Left ventricle myocardium superior (tissue), 1 donor: ENCODE measurements at regions not wholly inside any gene's neighbourhood (a gene's known extent, or its start where the extent isn't known, plus 50 kb on each side); places are given as distances from the start of the nearest gene placed in this dataset.
"Not testable (repeated sequence)": the region's sequence is repeated elsewhere in the genome, so short reads cannot be mapped to it uniquely, and the experiment has no call there.

Source experiments
- ATAC-seq: fragments of 200-7000 bp; cut with Tn5 transposase; one replicate; pipeline ENCODE4 v1.9.1; 2020; ENCODE audit warnings: mild to moderate bottlenecking, moderate library complexity
- DNase-seq: peaks from one replicate; pipeline ENCODE4 v3.0.0-alpha.2; 2020
- intact Hi-C: fragments of 100-400 bp; cut with micrococcal nuclease; formaldehyde crosslinking; loops from one replicate; pipeline ENCODE4 v1.11.0; 2022
- donor health status: DM: no; HTN: yes; CAD: no; lungs with severe emphysema.

DNA sequence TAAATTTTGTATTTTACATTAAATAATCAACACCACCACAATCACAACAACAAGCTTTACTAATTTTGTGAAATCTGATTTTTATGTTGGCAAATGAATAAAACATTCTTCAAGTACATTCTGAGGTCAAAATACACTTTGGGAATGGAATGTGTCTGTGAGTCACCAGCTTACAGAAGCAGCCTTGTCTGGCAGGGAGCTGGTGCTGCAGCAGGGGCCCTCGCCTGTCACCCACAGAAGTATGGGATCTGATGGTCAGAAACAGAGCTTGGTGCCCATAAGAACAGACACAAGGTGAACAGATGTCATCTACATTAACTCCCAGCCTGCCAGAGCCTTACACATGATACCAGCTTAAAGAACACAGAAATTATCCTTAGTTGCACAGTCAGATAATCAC is 496.9 kb downstream of the CCSER2 start:
- intact Hi-C loops = no loop called here
- ATAC-seq = peak; percentile 90
- peak; percentile 56 for DNase-seq

DNA sequence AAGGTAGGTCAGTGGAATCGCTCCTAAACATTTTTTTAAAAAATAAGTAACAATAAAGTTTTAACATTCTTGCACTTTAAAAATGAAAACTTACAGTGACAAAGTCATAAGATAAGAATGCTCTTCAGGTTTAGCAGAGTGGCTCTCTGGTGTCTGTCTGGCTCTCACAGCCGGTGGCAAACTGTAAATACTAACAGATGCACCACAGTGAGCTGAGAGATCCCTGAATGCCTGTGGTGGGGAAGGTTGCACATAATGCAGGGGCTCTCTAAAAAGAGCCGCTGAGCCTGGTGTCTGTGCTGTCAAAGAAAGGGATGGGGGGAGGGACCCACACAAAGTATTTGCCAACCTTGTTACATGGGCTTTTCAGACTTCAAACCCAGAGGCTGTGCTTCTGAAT is 498.3 kb downstream of the CCSER2 start:
- peak; percentile 31 for ATAC-seq
- intact Hi-C loops = no loop called here
- no peak for DNase-seq

DNA sequence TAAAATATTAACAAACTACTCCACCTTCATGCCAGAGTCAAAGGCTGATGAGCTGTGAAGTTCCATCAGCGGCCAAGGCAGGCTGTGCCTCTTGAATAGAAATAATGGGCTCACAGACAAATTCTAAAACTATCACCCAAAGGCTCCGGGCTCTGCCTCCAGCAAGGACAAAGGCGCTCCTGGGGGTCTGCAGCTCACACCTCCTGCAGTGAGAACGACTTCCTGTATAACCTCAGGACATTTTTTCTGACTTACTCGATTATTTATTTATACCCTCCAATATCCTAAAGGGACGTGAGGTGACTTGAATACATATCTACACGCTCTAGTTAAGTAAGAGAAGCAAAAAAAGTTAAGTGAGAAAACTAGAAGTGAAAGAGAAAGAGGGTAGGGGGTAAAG is 500.7 kb downstream of the CCSER2 start:
- ATAC-seq = no peak
- intact Hi-C loops = no loop called here
- no peak for DNase-seq

DNA sequence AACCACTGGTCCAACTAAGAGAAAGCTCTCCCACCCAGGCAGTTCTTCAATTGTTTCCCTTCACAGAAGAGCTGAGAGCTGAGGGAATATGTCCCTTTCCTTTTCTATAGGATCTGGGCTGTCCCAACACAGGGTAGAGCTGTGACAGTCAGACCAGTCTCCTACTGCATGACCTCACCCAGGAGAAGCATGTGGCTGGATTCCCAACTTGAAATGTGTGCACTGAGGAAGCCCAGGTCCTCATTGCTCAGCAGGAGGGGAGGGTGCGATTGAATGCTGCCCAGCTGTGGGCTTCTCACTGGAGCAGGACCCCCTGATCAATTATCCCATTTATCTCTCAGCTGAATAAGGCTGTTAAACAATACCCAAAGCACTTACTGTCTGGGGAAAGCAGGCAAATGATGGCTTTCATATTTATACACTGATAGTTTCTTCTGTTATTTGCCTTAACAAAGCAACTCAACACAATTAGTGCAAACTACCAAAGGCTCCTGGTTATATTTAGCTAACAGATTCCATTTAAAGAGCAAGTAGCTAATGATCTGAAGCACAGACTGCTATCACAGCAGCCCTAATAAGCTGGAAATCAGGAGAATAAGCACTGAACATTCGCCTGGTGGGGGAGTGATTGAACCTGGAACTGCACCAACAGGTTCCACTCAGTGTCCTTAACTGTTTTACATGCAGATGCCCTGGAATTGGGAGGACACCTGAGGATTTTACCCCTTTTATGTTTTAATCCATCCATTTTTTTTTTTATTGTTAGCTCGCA is 508.8 kb downstream of the CCSER2 start:
- DNase-seq (peak; percentile 55), ATAC-seq (peak; percentile 96)
- intact Hi-C loops = no loop called here

DNA sequence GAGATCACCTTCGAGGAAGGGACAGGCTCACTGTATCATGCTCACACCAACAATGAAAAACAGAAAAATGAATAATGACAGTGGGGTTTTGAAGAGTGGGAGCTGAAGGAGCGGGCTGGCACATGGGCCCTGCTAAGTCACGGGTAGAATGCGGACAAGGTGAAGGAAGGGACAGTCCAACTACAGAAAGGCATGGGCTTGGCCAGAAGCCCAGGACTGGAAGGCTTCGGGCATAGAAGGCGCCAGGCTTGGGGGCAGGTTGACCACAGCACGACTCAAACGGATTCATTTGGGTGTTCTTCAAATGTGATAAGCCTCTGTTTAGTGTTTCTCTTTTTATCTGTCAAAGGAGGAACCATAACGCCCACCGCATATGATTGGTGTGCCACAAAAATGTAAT is 509.5 kb downstream of the CCSER2 start:
- DNase-seq (peak; percentile 83), ATAC-seq (peak; percentile 94)
- intact Hi-C loops = no loop called here

DNA sequence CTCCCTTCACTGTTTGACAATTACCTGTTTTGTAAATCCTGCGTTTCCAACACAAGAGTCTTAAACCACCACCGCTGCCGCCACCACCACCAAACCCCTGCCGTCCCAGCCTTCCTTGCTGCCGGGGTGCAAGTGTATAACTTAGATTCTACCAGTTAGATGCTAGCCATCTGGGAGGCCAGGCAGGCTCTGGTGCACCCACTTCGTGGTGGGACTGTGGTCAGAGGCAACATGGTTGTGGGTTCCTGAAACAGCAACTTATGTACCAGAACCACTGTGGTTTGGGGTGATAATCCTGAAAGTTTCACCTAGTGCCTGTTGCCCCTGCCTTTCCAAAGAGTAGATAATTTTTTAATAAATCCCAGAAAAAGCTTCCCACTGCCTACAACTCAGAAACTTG is 510.5 kb downstream of the CCSER2 start:
- intact Hi-C loops = no loop called here
- ATAC-seq (no peak), DNase-seq (no peak)

DNA sequence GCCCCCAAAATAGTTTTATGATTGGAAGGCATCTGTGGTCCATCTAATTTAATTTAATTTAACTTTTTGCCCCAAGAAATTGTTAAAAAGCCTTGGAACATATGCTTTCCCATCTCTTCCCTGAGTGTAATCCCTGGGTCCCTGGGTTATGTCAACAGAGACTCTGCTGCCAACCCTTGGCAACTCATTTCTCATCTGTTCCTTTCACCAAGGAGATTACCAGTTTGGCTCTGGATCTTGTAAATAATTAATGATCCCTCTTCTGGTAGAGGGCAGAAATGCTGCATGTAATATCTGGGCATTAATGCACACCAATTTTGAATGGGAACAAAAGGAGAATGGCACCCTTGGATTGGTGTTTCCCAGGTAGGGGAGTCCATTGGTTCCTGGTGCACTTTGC is 514.2 kb downstream of the CCSER2 start:
- intact Hi-C loops = no loop called here
- DNase-seq = no peak
- peak; percentile 36 for ATAC-seq

DNA sequence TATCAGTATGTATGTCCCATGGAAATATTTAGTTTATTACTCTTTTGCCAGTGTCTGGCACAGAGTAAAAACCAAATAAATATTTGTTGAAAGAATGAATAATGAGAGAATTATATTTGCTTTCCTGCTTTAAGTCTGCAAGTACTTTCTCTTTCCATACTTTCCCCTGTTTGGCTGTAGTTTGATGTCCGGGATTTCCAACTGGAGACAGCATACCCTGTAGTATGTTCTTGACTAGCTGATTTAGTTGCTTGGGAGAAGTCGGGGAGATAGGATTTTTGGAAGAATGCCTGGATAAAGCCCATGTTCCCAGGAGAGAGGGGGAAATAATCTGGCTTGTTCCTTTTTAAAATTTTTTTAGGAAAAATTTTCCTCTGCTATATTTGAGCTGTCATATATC is 516.1 kb downstream of the CCSER2 start:
- intact Hi-C loops = no loop called here
- ATAC-seq = no peak
- DNase-seq = no peak

DNA sequence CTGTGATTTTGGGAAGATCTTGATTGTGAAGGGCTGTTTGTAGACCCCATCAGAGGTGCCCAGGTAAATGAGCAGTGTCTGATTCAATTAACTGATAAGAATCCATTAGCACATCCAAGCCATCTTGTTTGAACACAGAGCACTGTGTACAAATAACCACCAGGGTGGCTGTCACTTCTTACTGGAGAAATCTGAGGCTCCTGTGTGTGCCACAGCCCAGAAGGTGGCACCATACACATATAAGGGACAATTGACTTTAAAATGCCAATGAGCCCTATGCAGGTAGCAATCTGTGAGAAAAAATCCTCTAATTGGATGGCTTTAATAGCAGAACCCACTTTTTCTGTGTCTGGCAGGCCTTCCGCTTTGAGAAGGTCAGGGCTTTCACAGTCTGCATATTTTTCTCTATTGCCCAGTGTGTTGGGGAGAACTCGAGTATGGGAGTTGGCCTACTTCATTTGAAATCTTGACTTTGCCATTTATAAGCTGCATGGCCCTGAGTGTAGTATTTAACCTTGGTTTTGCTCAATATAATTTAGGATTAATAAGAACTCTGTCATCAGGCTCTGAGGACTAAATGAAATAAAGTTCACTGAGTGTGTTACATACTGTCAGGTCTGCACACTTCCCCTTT is 517.4 kb downstream of the CCSER2 start:
- DNase-seq (peak; percentile 48), ATAC-seq (peak; percentile 75)
- intact Hi-C loops = no loop called here

DNA sequence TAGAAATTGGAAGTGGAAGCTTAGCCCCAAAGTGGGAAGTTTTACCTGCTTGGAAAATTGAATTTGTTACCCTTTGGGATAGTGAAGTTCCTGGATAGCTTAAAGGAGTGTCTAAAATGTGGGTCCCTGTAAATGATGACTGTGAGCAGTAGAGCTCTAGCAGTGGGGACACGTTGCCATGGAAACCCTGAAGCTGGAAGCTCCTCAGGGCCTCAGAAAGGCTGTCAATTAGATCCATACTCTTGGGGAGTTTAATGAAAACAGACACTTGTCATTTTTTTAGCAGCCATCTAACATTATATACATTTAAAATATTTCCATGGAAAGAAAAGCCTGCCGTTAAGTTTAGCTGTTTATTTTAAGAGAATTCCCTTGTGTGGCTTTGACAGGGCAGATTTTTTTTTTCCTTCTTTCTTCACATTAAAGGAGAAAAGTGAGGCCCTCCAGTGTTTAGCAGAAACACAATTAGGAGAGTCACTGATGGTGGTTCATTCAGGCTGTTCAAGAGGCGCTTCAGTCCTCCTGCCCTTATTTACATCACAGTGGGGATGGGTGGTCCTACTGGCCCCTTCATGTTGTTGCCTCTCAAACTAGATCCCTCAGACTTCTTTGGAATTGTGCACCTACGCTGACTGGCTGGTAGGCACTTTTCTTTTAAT is 518.4 kb downstream of the CCSER2 start:
- no peak for DNase-seq
- intact Hi-C loops = no loop called here
- no peak for ATAC-seq

DNA sequence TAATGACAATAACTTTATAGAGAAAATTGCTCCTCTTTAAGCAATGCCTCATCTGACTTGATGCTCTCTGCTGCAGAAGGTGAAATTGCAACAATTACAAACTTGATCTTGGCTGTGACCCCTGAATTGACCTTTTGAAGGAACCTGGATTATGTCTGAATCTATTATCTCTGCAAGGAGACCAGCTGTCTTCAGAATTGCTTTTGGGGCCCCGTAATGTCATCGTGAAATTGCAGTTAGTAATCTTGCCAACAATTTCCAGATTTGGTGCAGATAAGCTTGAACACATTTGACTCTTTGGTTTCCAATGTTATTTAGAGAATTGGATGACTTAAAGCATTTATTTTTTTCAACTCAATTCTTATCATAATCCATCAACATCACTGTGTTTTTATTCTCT is 520.6 kb downstream of the CCSER2 start:
- intact Hi-C loops = no loop called here
- DNase-seq (no peak), ATAC-seq (no peak)

DNA sequence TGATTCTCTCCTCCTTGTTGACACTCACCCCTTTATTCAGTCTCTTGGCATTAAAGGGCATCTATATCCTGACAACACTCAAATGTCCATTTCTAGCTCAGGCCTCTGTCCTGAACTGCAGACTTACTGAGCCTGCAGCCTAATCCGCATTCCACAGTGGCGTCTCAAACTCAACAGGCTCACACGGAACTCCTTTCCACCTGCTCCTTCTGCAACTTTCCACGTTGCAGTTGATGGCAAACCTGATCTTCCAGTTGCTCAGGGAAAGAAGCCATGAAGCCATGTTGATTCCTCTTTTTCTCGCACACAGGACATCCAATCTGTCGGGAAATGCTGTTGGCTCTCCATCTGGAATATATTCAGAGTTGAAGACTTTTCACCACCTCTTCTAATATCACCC is 522.4 kb downstream of the CCSER2 start:
- intact Hi-C loops = no loop called here
- DNase-seq = no peak
- no peak for ATAC-seq

DNA sequence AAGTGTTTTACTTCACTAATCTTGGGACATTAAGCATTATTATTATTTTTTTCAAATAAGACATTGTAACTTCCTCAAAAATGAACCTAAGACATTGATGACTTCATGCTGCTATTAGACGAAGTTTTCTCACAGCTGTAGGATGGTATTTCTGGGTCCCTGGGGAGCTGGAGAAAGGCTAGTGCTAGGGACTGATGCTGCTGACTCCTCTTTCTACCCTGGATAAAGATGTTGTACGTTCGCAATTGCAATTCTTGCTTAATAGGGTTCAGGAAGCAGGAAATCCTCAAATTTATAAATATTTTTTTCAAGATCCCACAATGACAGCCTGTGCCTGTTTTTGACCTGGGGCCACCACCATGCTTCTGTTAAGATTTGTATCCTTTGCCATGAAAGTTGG is 526.0 kb downstream of the CCSER2 start:
- intact Hi-C loops = no loop called here
- ATAC-seq (no peak), DNase-seq (no peak)

DNA sequence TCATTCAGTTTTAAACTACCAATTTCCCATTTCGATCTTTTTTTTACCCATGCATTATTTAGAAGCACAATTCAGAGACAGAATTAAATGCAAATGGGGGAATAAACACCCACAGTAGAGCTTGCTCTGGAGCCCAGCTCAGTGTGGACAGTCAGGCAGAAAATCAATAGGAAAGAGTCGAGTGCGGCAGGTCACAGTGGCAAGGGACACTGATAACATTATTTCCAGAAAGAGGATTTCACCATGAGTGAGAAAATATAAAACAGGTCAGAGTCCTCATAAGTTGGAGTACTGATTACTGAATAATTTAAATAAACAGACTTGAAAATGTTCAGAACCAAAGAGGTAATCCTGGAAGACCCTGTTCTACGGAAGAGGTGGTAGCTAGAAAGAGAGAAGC is 532.5 kb downstream of the CCSER2 start:
- DNase-seq = no peak
- ATAC-seq = no peak
- intact Hi-C loops = no loop called here

DNA sequence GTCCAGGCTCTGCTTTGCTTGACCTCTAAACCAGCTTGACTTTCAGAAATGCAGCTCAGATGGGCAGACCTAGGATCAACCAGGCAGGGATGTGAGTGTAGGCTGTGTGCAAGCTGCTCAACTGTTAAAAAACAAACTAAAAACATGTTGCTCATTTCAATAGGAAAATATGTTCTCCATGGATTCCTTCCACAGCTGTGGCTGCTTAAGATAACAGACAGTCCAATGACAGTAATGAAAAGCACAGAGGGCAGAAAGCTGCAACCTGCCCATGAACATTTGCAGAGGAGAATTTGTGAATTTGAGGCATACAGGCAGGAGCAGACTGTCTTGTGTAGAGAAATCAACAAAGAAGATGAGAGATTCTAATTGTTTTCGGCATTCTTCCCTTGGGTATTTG is 534.2 kb downstream of the CCSER2 start:
- ATAC-seq (no peak), DNase-seq (no peak)
- intact Hi-C loops = no loop called here

DNA sequence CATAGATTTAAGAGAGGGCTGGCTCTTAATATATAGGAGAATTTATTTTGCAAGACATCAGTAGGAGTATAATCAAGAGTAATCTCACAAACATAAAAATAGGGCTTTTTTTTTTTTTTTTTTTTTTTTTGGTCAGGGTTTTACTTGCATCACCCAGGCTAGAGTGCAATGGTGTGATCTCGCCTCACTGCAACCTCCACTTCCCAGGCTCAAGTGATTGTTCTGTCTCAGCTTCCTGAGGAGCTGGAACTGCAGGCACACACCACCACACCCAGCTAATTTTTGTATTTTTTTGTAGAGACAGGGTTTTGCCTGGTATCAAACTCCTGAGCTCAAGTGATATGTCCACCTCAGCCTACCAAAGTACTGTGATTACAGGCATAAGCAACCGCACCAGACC is 535.3 kb downstream of the CCSER2 start:
- no peak for ATAC-seq

DNA sequence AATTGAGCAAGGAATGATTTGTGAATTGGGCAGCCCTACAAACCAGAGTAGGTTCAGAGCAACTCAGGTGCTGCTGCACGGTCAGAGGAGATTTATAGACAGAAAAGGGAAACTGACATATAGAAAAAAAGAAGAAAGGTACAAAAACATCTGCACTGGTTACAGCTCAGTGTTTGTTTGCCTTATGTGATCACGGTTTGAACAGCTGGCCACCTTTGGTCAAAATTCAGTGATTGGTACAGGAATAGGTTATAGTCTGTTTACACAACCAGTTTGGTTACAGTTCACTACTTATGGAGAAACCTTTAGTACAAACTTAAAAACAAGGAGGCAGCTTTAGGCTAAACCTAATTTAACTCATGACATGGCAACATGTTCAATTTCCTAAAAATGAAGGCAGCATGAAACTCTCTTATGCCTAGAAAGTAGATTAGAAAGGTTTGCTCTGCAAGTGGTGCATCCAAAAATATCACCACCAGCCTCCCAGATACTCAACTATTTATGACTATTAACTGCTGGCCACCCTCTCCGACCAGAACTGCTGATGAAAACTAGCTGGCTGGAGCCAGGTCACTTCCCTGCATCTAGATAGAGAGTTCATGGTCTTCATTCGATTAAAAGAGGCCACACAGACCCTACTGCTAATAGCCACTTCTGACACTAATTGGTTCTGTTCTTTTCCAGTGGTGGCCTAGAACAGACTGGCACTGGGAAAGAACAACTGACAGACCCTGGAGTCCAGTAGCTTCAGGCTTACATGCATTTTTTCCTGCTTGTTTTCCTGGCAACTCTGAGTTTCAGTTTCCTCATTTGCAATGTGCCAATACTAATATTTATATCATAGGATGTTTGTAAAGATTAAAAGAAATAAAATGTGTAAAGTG is 548.0 kb downstream of the CCSER2 start:
- ATAC-seq (peak; percentile 86), DNase-seq (no peak)
- intact Hi-C loops = no loop called here

More for the DNA sequence above, 535.3 kb downstream of the CCSER2 start:
- intact Hi-C loops = no loop called here
- no peak for DNase-seq

DNA sequence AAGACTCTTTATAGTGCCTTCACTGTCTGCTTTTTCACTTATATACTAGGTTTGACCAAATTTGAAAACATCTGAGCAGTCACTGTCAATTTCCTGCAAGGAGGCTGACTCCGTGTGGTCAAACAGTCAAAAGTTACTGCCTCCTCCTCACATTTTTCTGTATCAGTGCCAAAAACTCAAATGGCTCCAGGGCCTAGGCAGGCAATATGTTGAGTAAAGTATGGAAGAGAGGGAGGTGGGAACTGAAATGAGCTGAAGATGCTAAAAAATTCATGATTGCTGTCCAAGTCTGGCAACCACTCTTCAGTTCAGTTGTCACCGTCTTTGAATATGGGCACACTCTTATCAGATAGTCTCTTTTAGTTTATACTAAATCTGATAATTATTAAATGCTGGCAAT is 551.6 kb downstream of the CCSER2 start:
- intact Hi-C loops = no loop called here
- ATAC-seq (no peak), DNase-seq (no peak)

DNA sequence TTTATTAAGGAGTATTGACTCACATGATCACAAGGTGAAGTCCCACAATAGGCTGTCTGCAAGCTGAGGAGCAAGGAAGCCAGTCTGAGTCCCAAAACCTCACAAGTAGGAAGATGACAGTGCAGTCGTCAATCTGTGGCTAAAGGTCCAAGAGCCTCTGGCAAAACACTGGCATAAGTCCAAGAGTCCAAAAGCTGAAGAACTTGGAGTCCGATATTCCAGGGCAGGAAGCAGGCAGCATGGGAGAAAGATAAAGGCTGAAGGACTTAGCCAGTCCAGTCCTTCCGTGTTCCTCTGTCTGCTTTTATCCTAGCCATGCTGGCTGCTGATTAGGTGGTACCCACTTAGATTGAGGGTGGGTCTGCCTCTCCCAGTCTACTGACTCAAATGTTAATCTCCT is 553.3 kb downstream of the CCSER2 start:
- DNase-seq, ATAC-seq, intact Hi-C loops: not testable (repeated sequence)

DNA sequence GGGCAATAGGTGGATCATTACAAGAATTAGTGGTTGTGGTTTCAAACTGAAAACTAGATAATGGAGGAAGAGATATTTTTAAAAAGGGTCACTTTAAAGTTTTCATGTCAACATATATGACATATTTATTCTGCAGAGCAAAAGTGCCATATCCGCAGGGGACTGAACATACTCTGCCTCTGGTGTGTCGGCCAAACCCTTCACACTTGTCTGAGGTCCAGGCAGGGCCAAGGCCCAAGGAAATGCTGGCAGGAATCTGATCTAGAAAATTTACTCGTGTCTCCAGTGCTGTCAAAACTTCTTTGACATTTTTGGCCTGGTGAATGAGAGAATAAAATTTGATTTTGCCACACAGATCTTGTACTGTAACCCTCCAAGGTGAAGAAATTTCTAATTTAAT is 562.3 kb downstream of the CCSER2 start:
- intact Hi-C loops = no loop called here
- ATAC-seq (no peak), DNase-seq (no peak)
